Naive B cell (primary cell): ENCODE measurements at regions not wholly inside any gene's neighbourhood (a gene's known extent, or its start where the extent isn't known, plus 50 kb on each side); places are given as distances from the start of the nearest gene placed in this dataset.

ENCODE experiments used
- ATAC-seq, 2 donors: fragments of 150-1000 bp; cut with Tn5 transposase; 2 replicates each; pipeline ENCODE4 v1.10.0; 2021; ENCODE audit warnings: low read depth in 2 of 2, mild to moderate bottlenecking in 2 of 2, moderate library complexity in 2 of 2
- DNase-seq: peaks from one replicate; pipeline ENCODE4 v3.0.0; 2022
- H3K27ac Mint-ChIP-seq, 6 donors: one replicate each; pipeline ENCODE4 v1.8.0; 2020 to 2022; ENCODE audit warnings: mild to moderate bottlenecking in 6 of 6, mixed read lengths in 6 of 6, moderate library complexity in 5 of 6, inconsistent platforms in 2 of 6
- H3K27me3 Mint-ChIP-seq, 3 donors: one replicate each; pipeline ENCODE4 v1.8.0; 2021 to 2022; ENCODE audit warnings: mixed read lengths in 3 of 3, mild to moderate bottlenecking in 1 of 3
- H3K36me3 Mint-ChIP-seq, 2 donors: one replicate each; pipeline ENCODE4 v1.8.0; 2020 to 2022; ENCODE audit warnings: mixed read lengths in 2 of 2, inconsistent platforms in 1 of 2, mild to moderate bottlenecking in 1 of 2
- H3K4me1 Mint-ChIP-seq, 3 donors: one replicate each; pipeline ENCODE4 v1.8.0; 2020 to 2022; ENCODE audit warnings: mixed read lengths in 3 of 3, inconsistent platforms in 1 of 3, mild to moderate bottlenecking in 1 of 3, moderate library complexity in 1 of 3
- H3K4me3 Mint-ChIP-seq, 8 donors: one replicate each; pipeline ENCODE4 v1.8.0; 2020 to 2022; ENCODE audit warnings: mild to moderate bottlenecking in 8 of 8, mixed read lengths in 8 of 8, moderate library complexity in 8 of 8, inconsistent platforms in 2 of 8
- H3K9me3 Mint-ChIP-seq, 7 donors: one replicate each; pipeline ENCODE4 v1.8.0; 2020 to 2022; ENCODE audit warnings: mixed read lengths in 7 of 7, mild to moderate bottlenecking in 5 of 7, inconsistent platforms in 2 of 7, moderate library complexity in 1 of 7

GRCh38 chr17:53942898-53943297 lies 120.2 kb downstream of the KIF2B start:
- H3K27ac Mint-ChIP-seq: no peak overlapping the region
- ATAC-seq: no peak

GRCh38 chr17:53948323-53948722 lies 125.6 kb downstream of the KIF2B start:
- ATAC-seq: no peak
- no peak for DNase-seq
- Mint-ChIP-seq H3K36me3 (no peaks in the 10 kb centered on the region), H3K27ac (no peak overlapping the region), H3K27me3 (no peaks in the 10 kb centered on the region), H3K4me3 (no peak overlapping the region), H3K4me1 (no peaks in the 10 kb centered on the region), H3K9me3 (peaks cover 5 to 33% (median 14%) of the 10 kb centered on the region in 7 donors)

More at GRCh38 chr17:53942898-53943297, 120.2 kb downstream of the KIF2B start:
- Mint-ChIP-seq H3K4me1 (no peaks in the 10 kb centered on the region), H3K9me3 (peaks cover 0 to 10% (median 4%) of the 10 kb centered on the region in 7 donors), H3K4me3 (no peak overlapping the region), H3K27me3 (no peaks in the 10 kb centered on the region), H3K36me3 (no peaks in the 10 kb centered on the region)
- no peak for DNase-seq

DNA sequence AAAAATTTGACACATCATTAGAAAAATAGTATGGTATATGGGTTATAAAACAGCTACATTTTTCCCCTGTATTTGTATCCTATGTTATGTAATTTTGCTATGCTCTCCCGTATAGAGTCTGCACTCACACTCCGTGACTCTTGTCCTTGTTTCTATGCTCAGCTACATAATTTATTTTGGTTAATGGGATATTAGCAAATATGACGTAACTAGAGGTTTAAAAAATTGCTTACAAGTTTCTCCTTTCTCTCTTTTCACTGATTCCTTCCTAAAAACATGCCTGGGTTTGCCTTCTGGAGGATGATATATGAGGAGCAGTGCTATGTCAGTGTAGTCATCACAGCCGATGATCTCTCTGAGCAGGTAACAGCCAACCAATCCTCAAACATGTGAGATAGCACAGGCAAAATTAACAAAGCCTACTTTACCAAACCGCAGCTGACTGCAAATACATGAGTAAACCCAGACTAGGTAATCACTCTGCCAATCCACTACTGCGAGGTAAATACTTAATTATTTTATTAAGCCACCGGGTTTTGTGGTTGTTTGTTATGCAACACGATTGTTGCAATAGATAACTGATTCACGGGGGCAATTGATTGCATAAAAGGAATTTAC lies 126.9 kb downstream of the KIF2B start:
- Mint-ChIP-seq H3K4me3 (no peak overlapping the region), H3K27ac (no peak overlapping the region), H3K36me3 (no peaks in the 10 kb centered on the region), H3K4me1 (no peaks in the 10 kb centered on the region), H3K9me3 (peaks cover 17 to 41% (median 20%) of the 10 kb centered on the region in 7 donors), H3K27me3 (no peaks in the 10 kb centered on the region)
- ATAC-seq (no peak), DNase-seq (no peak)

- no peaks in the 10 kb centered on the region for H3K4me1 Mint-ChIP-seq
- H3K9me3 Mint-ChIP-seq: peaks cover 15 to 43% (median 24%) of the 10 kb centered on the region in 7 donors
- no peak for DNase-seq
- ATAC-seq: no peak
- H3K27ac Mint-ChIP-seq: no peak overlapping the region
- H3K27me3 Mint-ChIP-seq: no peaks in the 10 kb centered on the region
- H3K36me3 Mint-ChIP-seq: peaks cover 0 to 4% of the 10 kb centered on the region in 2 donors
- H3K4me3 Mint-ChIP-seq: no peak overlapping the region
These were observed 127.6 kb downstream of the KIF2B start for GRCh38 chr17:53950207-53950857.

DNA sequence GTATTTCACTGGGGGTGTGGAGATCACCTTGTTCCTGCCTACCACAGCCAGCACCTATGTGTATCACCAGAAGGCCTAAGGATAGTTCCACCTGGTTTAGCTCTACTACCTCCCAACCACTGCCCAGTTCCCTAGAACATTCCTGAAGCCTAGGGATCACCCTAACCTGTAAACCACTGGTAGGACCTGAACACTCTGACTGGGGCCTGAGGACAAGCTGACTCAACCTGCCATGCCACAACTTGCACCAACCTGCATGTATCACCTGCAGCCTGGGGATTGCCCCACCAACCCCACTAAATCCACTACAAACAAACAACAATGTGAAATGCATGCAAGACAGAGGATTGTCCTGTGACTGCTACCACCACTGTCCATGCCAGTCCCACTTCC lies 128.1 kb downstream of the KIF2B start:
- H3K27me3 Mint-ChIP-seq: no peaks in the 10 kb centered on the region
- H3K4me1 Mint-ChIP-seq: no peaks in the 10 kb centered on the region
- no peak for DNase-seq
- no peak for ATAC-seq
- no peak overlapping the region for H3K4me3 Mint-ChIP-seq
- no peak overlapping the region for H3K27ac Mint-ChIP-seq
- peaks cover 17 to 48% (median 28%) of the 10 kb centered on the region in 7 donors for H3K9me3 Mint-ChIP-seq
- peaks cover 0 to 8% of the 10 kb centered on the region in 2 donors for H3K36me3 Mint-ChIP-seq

DNA sequence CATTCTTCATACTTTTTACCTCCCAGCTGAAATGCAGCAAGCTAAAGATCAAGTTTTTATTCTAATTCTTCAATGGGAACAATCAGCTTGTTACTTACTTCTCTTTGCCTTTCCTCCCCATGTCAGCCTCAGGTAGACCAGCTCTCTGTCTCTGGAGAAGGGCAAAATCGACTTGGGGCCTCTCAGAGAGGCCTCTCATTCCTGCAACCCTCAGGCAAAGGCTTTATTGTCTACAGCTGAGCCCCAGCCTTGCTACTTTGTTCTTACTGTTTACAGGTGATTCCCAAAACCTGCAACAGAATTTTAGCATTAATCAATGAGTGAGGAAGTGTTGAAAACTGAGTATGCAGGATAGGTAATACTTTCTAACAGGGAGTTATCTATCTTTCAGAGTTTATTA lies 148.6 kb downstream of the KIF2B start:
- Mint-ChIP-seq H3K27me3 (no peaks in the 10 kb centered on the region), H3K4me1 (no peaks in the 10 kb centered on the region), H3K27ac (no peak overlapping the region), H3K9me3 (peaks cover 5 to 11% (median 7%) of the 10 kb centered on the region in 7 donors), H3K36me3 (no peaks in the 10 kb centered on the region), H3K4me3 (no peak overlapping the region)
- ATAC-seq: no peak
- DNase-seq: no peak

- no peak for ATAC-seq
- no peak for DNase-seq
- H3K36me3 Mint-ChIP-seq: no peaks in the 10 kb centered on the region
- H3K27ac Mint-ChIP-seq: no peak overlapping the region
- H3K4me3 Mint-ChIP-seq: no peak overlapping the region
- H3K9me3 Mint-ChIP-seq: peaks cover 0 to 30% (median 10%) of the 10 kb centered on the region in 7 donors
- H3K4me1 Mint-ChIP-seq: no peaks in the 10 kb centered on the region
- H3K27me3 Mint-ChIP-seq: no peaks in the 10 kb centered on the region
These were observed 157.3 kb downstream of the KIF2B start for GRCh38 chr17:53979991-53980390.

GRCh38 chr17:53996131-53996530 lies 173.4 kb downstream of the KIF2B start:
- Mint-ChIP-seq H3K4me1 (no peaks in the 10 kb centered on the region), H3K9me3 (peaks cover 2 to 14% (median 6%) of the 10 kb centered on the region in 7 donors), H3K36me3 (no peaks in the 10 kb centered on the region), H3K27ac (no peak overlapping the region), H3K4me3 (no peak overlapping the region), H3K27me3 (no peaks in the 10 kb centered on the region)
- ATAC-seq (no peak), DNase-seq (no peak)

- Mint-ChIP-seq H3K27me3 (no peaks in the 10 kb centered on the region), H3K27ac (no peak overlapping the region), H3K4me1 (no peaks in the 10 kb centered on the region), H3K36me3 (no peaks in the 10 kb centered on the region), H3K9me3 (peaks cover 2 to 15% (median 6%) of the 10 kb centered on the region in 7 donors), H3K4me3 (no peak overlapping the region)
- ATAC-seq (no peak), DNase-seq (no peak)
These were observed 174.2 kb downstream of the KIF2B start for GRCh38 chr17:53996890-53997289.

GRCh38 chr17:54007855-54008254 lies 185.1 kb downstream of the KIF2B start:
- ATAC-seq: no peak
- Mint-ChIP-seq H3K27me3 (no peaks in the 10 kb centered on the region), H3K9me3 (peaks cover 0 to 10% (median 4%) of the 10 kb centered on the region in 7 donors), H3K27ac (no peak overlapping the region), H3K4me3 (peak overlapping the region in 1 of 8 donors; percentile 63), H3K36me3 (no peaks in the 10 kb centered on the region), H3K4me1 (no peaks in the 10 kb centered on the region)
- DNase-seq: no peak

GRCh38 chr17:54009502-54009901 lies 186.8 kb downstream of the KIF2B start:
- Mint-ChIP-seq H3K4me3 (no peak overlapping the region), H3K36me3 (no peaks in the 10 kb centered on the region), H3K9me3 (peaks cover 0 to 10% (median 4%) of the 10 kb centered on the region in 7 donors), H3K27ac (no peak overlapping the region), H3K4me1 (no peaks in the 10 kb centered on the region), H3K27me3 (no peaks in the 10 kb centered on the region)
- ATAC-seq (no peak), DNase-seq (no peak)

- Mint-ChIP-seq H3K4me3 (no peak overlapping the region), H3K9me3 (peaks cover 0 to 11% (median 4%) of the 10 kb centered on the region in 7 donors), H3K4me1 (no peaks in the 10 kb centered on the region), H3K27me3 (no peaks in the 10 kb centered on the region), H3K36me3 (no peaks in the 10 kb centered on the region), H3K27ac (no peak overlapping the region)
- no peak for DNase-seq
- ATAC-seq: no peak
These were observed 190.3 kb downstream of the KIF2B start for GRCh38 chr17:54013072-54013471.

DNA sequence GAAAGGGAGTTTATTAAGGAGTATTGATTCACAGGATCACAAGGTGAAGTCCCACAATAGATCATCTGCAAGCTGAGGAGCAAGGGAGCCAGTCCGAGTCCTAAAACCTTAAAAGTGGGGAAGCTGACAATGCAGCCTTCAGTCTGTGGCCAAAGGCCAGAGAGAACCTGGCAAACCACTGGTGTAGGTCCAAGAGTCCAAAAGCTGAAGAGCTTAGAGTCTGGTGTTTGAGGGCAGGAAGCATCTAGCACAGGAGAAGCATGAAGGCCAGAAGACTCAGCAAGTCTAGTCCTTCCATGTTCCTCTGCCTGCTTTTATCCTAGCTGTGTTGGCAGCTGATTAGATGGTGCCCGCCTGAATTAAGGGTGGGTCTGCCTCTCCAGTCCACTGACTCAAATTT lies 193.0 kb downstream of the KIF2B start:
- ATAC-seq: no peak
- Mint-ChIP-seq H3K27ac (peak overlapping the region in 1 of 6 donors; percentile 17), H3K9me3 (peaks cover 0 to 12% (median 7%) of the 10 kb centered on the region in 7 donors), H3K27me3 (no peaks in the 10 kb centered on the region), H3K36me3 (no peaks in the 10 kb centered on the region), H3K4me1 (no peaks in the 10 kb centered on the region), H3K4me3 (no peak overlapping the region)
- no peak for DNase-seq

- Mint-ChIP-seq H3K27me3 (no peaks in the 10 kb centered on the region), H3K9me3 (peaks cover 4 to 24% (median 7%) of the 10 kb centered on the region in 7 donors), H3K4me1 (no peaks in the 10 kb centered on the region), H3K36me3 (no peaks in the 10 kb centered on the region), H3K27ac (no peak overlapping the region), H3K4me3 (no peak overlapping the region)
- DNase-seq (no peak), ATAC-seq (no peak)
These were observed 198.7 kb downstream of the KIF2B start for GRCh38 chr17:54021418-54021817.
